Peyer's patch (tissue), 4 donors: ENCODE measurements at regions not wholly inside any gene's neighbourhood (a gene's known extent, or its start where the extent isn't known, plus 50 kb on each side); places are given as distances from the start of the nearest gene placed in this dataset.

Experiments
- CTCF ChIP-seq, 6 experiments: fragments of 450-650 bp in 4 of 6; fragments of 200-600 bp in 2 of 6; sonication (generic) in 1 of 6; IDR thresholded peaks; one replicate each; pipeline ENCODE4 v1.5.1; 2017 to 2019; ENCODE audit warnings: antibody characterized with exemption in 6 of 6, mild to moderate bottlenecking in 3 of 6, moderate library complexity in 1 of 6
- POLR2A ChIP-seq, 2 donors: fragments of 450-650 bp; IDR thresholded peaks; one replicate each; pipeline ENCODE4 v1.5.1; 2017; ENCODE audit warnings: antibody characterized with exemption in 2 of 2, mild to moderate bottlenecking in 2 of 2, moderate library complexity in 2 of 2

- TF ChIP-seq CTCF (IDR thresholded peaks at IDR 0.05) (no peak), POLR2A (IDR thresholded peaks at IDR 0.05) (no peak)
Measured at GRCh38 chr6:66402873-66403272, 695.8 kb upstream of the EYS start.
